Small intestine (tissue), 7 donors: ENCODE measurements at regions not wholly inside any gene's neighbourhood (a gene's known extent, or its start where the extent isn't known, plus 50 kb on each side); places are given as distances from the start of the nearest gene placed in this dataset.

Source experiments
- DNase-seq, 2 donors: peaks; one replicate each; pipeline versions ENCODE4 v3.0.0 to v3.0.0-alpha.2; 2013
- FAIRE-seq: peaks from 2 replicates; lab custom pipeline; 2012; peaks lifted over from hg19 to GRCh38; lab: Jason Lieb, UNC
- H3K27ac ChIP-seq, 3 donors: one replicate each; pipeline ENCODE4 v1.5.1; 2013; ENCODE audit warnings: low read length in 2 of 3, mild to moderate bottlenecking in 2 of 3, control low read depth in 1 of 3, inconsistent platforms in 1 of 3, low read depth in 1 of 3, moderate library complexity in 1 of 3
- H3K27me3 ChIP-seq, 3 donors: one replicate each; pipeline ENCODE4 v1.6.1; 2013; ENCODE audit warnings: low read length in 3 of 3, inconsistent platforms in 1 of 3; ENCODE audit not compliant: control insufficient read depth in 3 of 3, insufficient read depth in 3 of 3
- H3K36me3 ChIP-seq, 3 donors: one replicate each; pipeline ENCODE4 v1.6.1; 2013; ENCODE audit warnings: low read length in 3 of 3, inconsistent platforms in 1 of 3, low read depth in 1 of 3, mild to moderate bottlenecking in 1 of 3, moderate library complexity in 1 of 3; ENCODE audit not compliant: control insufficient read depth in 3 of 3, insufficient read depth in 2 of 3
- H3K4me1 ChIP-seq, 3 donors: one replicate each; pipeline ENCODE4 v1.6.1; 2013; ENCODE audit warnings: low read length in 2 of 3, inconsistent platforms in 1 of 3, low read depth in 1 of 3, mild to moderate bottlenecking in 1 of 3, moderate library complexity in 1 of 3; ENCODE audit not compliant: control insufficient read depth in 3 of 3, insufficient read depth in 2 of 3
- H3K4me3 ChIP-seq, 3 donors: one replicate each; pipeline ENCODE4 v1.5.1; 2013; ENCODE audit warnings: low read length in 3 of 3, control low read depth in 1 of 3, inconsistent platforms in 1 of 3, low read depth in 1 of 3, mild to moderate bottlenecking in 1 of 3, moderate library complexity in 1 of 3
- H3K9me3 ChIP-seq, 2 donors: one replicate each; pipeline ENCODE4 v1.6.1; 2013; ENCODE audit warnings: low read depth in 1 of 2, low read length in 1 of 2; ENCODE audit not compliant: control insufficient read depth in 2 of 2, insufficient read depth in 1 of 2
- WGBS, 3 donors: extraction: QIAGEN DNeasy Blood & Tissue Kit; methylation state at CpG; one replicate each; pipeline ENCODE4 v1.1.7; 2013; 5-methylcytosine and 5-hydroxymethylcytosine counted together
- donor health status: healthy with polysubstance abuse.
- donor health status: control.
- donor health status: control.
- donor health status: Bipolar disorder and iron deficiency.
- donor health status: healthy.

- H3K27ac ChIP-seq, result no peak overlapping the region
- H3K9me3 ChIP-seq, result no peaks in the 10 kb centered on the region
- WGBS, 3 donors, result 54 to 79% (median 64%) methylated on average over 1 of the region's 1 CpG
- DNase-seq, result no peak
- no peak overlapping the region for H3K4me3 ChIP-seq
- FAIRE-seq, result no peak
- no peaks in the 10 kb centered on the region for H3K27me3 ChIP-seq
- no peaks in the 10 kb centered on the region for H3K36me3 ChIP-seq
- no peaks in the 10 kb centered on the region for H3K4me1 ChIP-seq
Observed at GRCh38 chr20:11734431-11734830, 183.3 kb upstream of the BTBD3 start.

GRCh38 chr20:11738852-11739251 is 178.8 kb upstream of the BTBD3 start:
- WGBS, 3 donors, result 83 to 91% (median 89%) methylated on average over 1 of the region's 1 CpG
- Histone ChIP-seq H3K4me3 (no peak overlapping the region), H3K27me3 (no peaks in the 10 kb centered on the region), H3K27ac (no peak overlapping the region), H3K9me3 (no peaks in the 10 kb centered on the region), H3K36me3 (no peaks in the 10 kb centered on the region), H3K4me1 (no peaks in the 10 kb centered on the region)
- FAIRE-seq (no peak), DNase-seq (no peak)

GRCh38 chr20:11740975-11741374 is 176.7 kb upstream of the BTBD3 start:
- no peak for FAIRE-seq
- DNase-seq, result no peak
- 49 to 77% (median 69%) methylated on average over 2 of the region's 2 CpGs for WGBS, 3 donors
- H3K27ac ChIP-seq, result no peak overlapping the region
- H3K4me3 ChIP-seq, result no peak overlapping the region
- no peaks in the 10 kb centered on the region for H3K27me3 ChIP-seq
- H3K36me3 ChIP-seq, result no peaks in the 10 kb centered on the region
- no peaks in the 10 kb centered on the region for H3K9me3 ChIP-seq
- H3K4me1 ChIP-seq, result no peaks in the 10 kb centered on the region

GRCh38 chr20:11745145-11745544 is 172.5 kb upstream of the BTBD3 start:
- Histone ChIP-seq H3K36me3 (no peaks in the 10 kb centered on the region), H3K27me3 (no peaks in the 10 kb centered on the region), H3K4me3 (no peak overlapping the region), H3K27ac (no peak overlapping the region), H3K9me3 (no peaks in the 10 kb centered on the region), H3K4me1 (no peaks in the 10 kb centered on the region)
- DNase-seq (no peak), FAIRE-seq (no peak)
- WGBS, 3 donors, result 95 to 100% (median 98%) methylated on average over 1 of the region's 1 CpG

- Histone ChIP-seq H3K27me3 (no peaks in the 10 kb centered on the region), H3K4me1 (no peaks in the 10 kb centered on the region), H3K4me3 (no peak overlapping the region), H3K36me3 (no peaks in the 10 kb centered on the region), H3K9me3 (no peaks in the 10 kb centered on the region), H3K27ac (no peak overlapping the region)
- DNase-seq, result no peak
- no peak for FAIRE-seq
- 30 to 76% (median 49%) methylated on average over 2 of the region's 2 CpGs for WGBS, 3 donors
Observed at GRCh38 chr20:11748436-11748835, 169.3 kb upstream of the BTBD3 start.

- Histone ChIP-seq H3K4me1 (no peaks in the 10 kb centered on the region), H3K9me3 (no peaks in the 10 kb centered on the region), H3K27ac (no peak overlapping the region), H3K36me3 (no peaks in the 10 kb centered on the region), H3K4me3 (no peak overlapping the region), H3K27me3 (no peaks in the 10 kb centered on the region)
- FAIRE-seq (no peak), DNase-seq (no peak)
- WGBS, 3 donors, result 89 to 91% (median 91%) methylated on average over 2 of the region's 2 CpGs
Observed at GRCh38 chr20:11752336-11752735, 165.4 kb upstream of the BTBD3 start.

GRCh38 chr20:11753155-11753554 is 164.5 kb upstream of the BTBD3 start:
- Histone ChIP-seq H3K36me3 (no peaks in the 10 kb centered on the region), H3K27ac (no peak overlapping the region), H3K9me3 (no peaks in the 10 kb centered on the region), H3K27me3 (no peaks in the 10 kb centered on the region), H3K4me1 (no peaks in the 10 kb centered on the region), H3K4me3 (no peak overlapping the region)
- DNase-seq, result no peak
- FAIRE-seq, result no peak
- 53 to 77% (median 64%) methylated on average over 2 of the region's 2 CpGs for WGBS, 3 donors

GRCh38 chr20:11754451-11754850 is 163.2 kb upstream of the BTBD3 start:
- 64 to 84% (median 76%) methylated on average over 4 of the region's 4 CpGs for WGBS, 3 donors

GRCh38 chr20:11755071-11755841 is 162.4 kb upstream of the BTBD3 start:
- H3K36me3 ChIP-seq, result no peaks in the 10 kb centered on the region
- no peaks in the 10 kb centered on the region for H3K4me1 ChIP-seq
- 43 to 56% (median 50%) methylated on average over 6 of the region's 6 CpGs for WGBS, 3 donors
- no peak overlapping the region for H3K4me3 ChIP-seq
- no peaks in the 10 kb centered on the region for H3K27me3 ChIP-seq
- FAIRE-seq, result no peak
- DNase-seq, result no peak
- H3K9me3 ChIP-seq, result no peaks in the 10 kb centered on the region
- no peak overlapping the region for H3K27ac ChIP-seq

More at GRCh38 chr20:11754451-11754850, 163.2 kb upstream of the BTBD3 start:
- DNase-seq (no peak), FAIRE-seq (no peak)
- H3K9me3 ChIP-seq, result no peaks in the 10 kb centered on the region
- H3K27me3 ChIP-seq, result no peaks in the 10 kb centered on the region
- H3K27ac ChIP-seq, result no peak overlapping the region
- H3K4me3 ChIP-seq, result no peak overlapping the region
- no peaks in the 10 kb centered on the region for H3K4me1 ChIP-seq
- H3K36me3 ChIP-seq, result no peaks in the 10 kb centered on the region
